OCI-LY3 (cell line): ENCODE measurements at regions not wholly inside any gene's neighbourhood (a gene's known extent, or its start where the extent isn't known, plus 50 kb on each side); places are given as distances from the start of the nearest gene placed in this dataset.

Experiments used
- H2AFZ ChIP-seq: fragments of 200-600, 300-600 bp; shearing (Covaris generic); 2 replicates; pipeline ENCODE4 v1.6.0; 2014; ENCODE audit warnings: antibody characterized with exemption, low read depth, low read length
- H3K27ac ChIP-seq: fragments of 200-600, 300-600 bp; sonication (generic); 2 replicates; pipeline ENCODE4 v1.5.1; 2014; ENCODE audit warnings: mild to moderate bottlenecking, low read length, moderate library complexity, mixed read lengths
- H3K27me3 ChIP-seq: fragments of 200-600, 300-600 bp; sonication (generic); 2 replicates; pipeline ENCODE4 v1.6.1; 2014; ENCODE audit warnings: low read depth, low read length, mixed read lengths
- H3K36me3 ChIP-seq: fragments of 200-600, 300-600 bp; sonication (generic); replicated peaks from 2 replicates; pipeline ENCODE3; 2014; ENCODE audit warnings: low read depth, low read length, mixed read lengths
- H3K4me1 ChIP-seq: fragments of 300-600, 200-600 bp; sonication (generic); 2 replicates; pipeline ENCODE4 v1.6.1; 2014; ENCODE audit warnings: low read length, mixed read lengths
- H3K4me2 ChIP-seq: fragments of 200-600, 300-600 bp; sonication (generic); 2 replicates; pipeline ENCODE4 v1.6.1; 2014; ENCODE audit warnings: low read length, mixed read lengths
- H3K4me3 ChIP-seq: fragments of 300-600, 200-600 bp; sonication (generic); 2 replicates; pipeline ENCODE4 v1.5.1; 2014; ENCODE audit warnings: antibody characterized with exemption, mild to moderate bottlenecking, low read length, moderate library complexity
- H3K79me2 ChIP-seq: fragments of 300-600, 200-600 bp; shearing (Covaris generic); 2 replicates; pipeline ENCODE4 v1.6.1; 2014; ENCODE audit warnings: mild to moderate bottlenecking, low read length, mixed read lengths
- H3K9ac ChIP-seq: fragments of 300-600, 200-600 bp; shearing (Covaris generic); 2 replicates; pipeline ENCODE4 v1.6.0; 2014; ENCODE audit warnings: mild to moderate bottlenecking, low read length, moderate library complexity
- H3K9me3 ChIP-seq: fragments of 200-600, 300-600 bp; shearing (Covaris generic); 2 replicates; pipeline ENCODE4 v1.6.1; 2014; ENCODE audit warnings: low read length, mixed read lengths; ENCODE audit not compliant: insufficient read depth
- H4K20me1 ChIP-seq: fragments of 200-600, 300-600 bp; sonication (generic); 2 replicates; pipeline ENCODE4 v1.6.1; 2016; ENCODE audit warnings: low read length, mixed read lengths; ENCODE audit not compliant: insufficient read depth
- CTCF ChIP-seq: fragments of 200-600, 300-600 bp; sonication (generic); IDR thresholded peaks from 2 replicates; pipeline ENCODE4 v1.5.1; 2014; ENCODE audit warnings: antibody characterized with exemption, low read length, low read depth
- EZH2phosphoT487 ChIP-seq: fragments of 200-600 bp; shearing (Covaris generic); IDR thresholded peaks from 2 replicates; pipeline ENCODE4 v1.6.1; 2018; ENCODE audit warnings: antibody characterized with exemption, mixed run types, low read depth

- no peak overlapping the region for H2AFZ ChIP-seq
- no peaks in the 10 kb centered on the region for H3K36me3 ChIP-seq
- peaks cover 17% of the 10 kb centered on the region for H3K27me3 ChIP-seq
- H3K27ac ChIP-seq = no peak overlapping the region
- H3K9me3 ChIP-seq = no peaks in the 10 kb centered on the region
- no peak overlapping the region for H3K9ac ChIP-seq
- no peak for TF ChIP-seq EZH2phosphoT487
- TF ChIP-seq CTCF = no peak
- H3K4me2 ChIP-seq = no peak overlapping the region
- no peaks in the 10 kb centered on the region for H3K4me1 ChIP-seq
- no peak overlapping the region for H3K4me3 ChIP-seq
- H4K20me1 ChIP-seq = no peaks in the 10 kb centered on the region
- no peaks in the 10 kb centered on the region for H3K79me2 ChIP-seq
Observed at GRCh38 chr7:133201470-133201869, 51.4 kb upstream of the EXOC4 start.

- Histone ChIP-seq H3K27me3 (peaks cover 6% of the 10 kb centered on the region), H3K4me1 (no peaks in the 10 kb centered on the region), H3K4me3 (no peak overlapping the region), H3K36me3 (no peaks in the 10 kb centered on the region), H2AFZ (no peak overlapping the region), H3K9ac (no peak overlapping the region), H3K9me3 (no peaks in the 10 kb centered on the region), H3K4me2 (no peak overlapping the region), H4K20me1 (no peaks in the 10 kb centered on the region), H3K79me2 (no peaks in the 10 kb centered on the region), H3K27ac (no peak overlapping the region)
- TF ChIP-seq CTCF (no peak), EZH2phosphoT487 (no peak)
Observed at GRCh38 chr7:133202942-133203341, 49.9 kb upstream of the EXOC4 start.
